Suprapubic skin (tissue), 4 donors: ENCODE measurements at regions not wholly inside any gene's neighbourhood (a gene's known extent, or its start where the extent isn't known, plus 50 kb on each side); places are given as distances from the start of the nearest gene placed in this dataset.

Experiments used
- DNase-seq, 2 donors: peaks; one replicate each; pipeline ENCODE4 v3.0.0-alpha.2; 2019; ENCODE audit warnings: low spot score in 2 of 2
- H3K27ac ChIP-seq: fragments of 200-600 bp; sonication (generic); one replicate; pipeline ENCODE4 v1.5.1; 2019
- H3K27me3 ChIP-seq: fragments of 200-600 bp; sonication (generic); one replicate; pipeline ENCODE4 v1.5.1; 2019
- H3K36me3 ChIP-seq: fragments of 200-600 bp; sonication (generic); one replicate; pipeline ENCODE4 v1.5.1; 2019
- H3K4me1 ChIP-seq: fragments of 200-600 bp; sonication (generic); one replicate; pipeline ENCODE4 v1.5.1; 2019
- H3K4me3 ChIP-seq: fragments of 200-600 bp; sonication (generic); one replicate; pipeline ENCODE4 v1.5.1; 2019; ENCODE audit warnings: mild to moderate bottlenecking
- H3K9me3 ChIP-seq: fragments of 200-600 bp; sonication (generic); one replicate; pipeline ENCODE4 v1.5.1; 2019
- CTCF ChIP-seq, 2 donors: fragments of 200-600 bp in 1 of 2; fragments of 450-650 bp in 1 of 2; sonication (generic) in 1 of 2; IDR thresholded peaks; one replicate each; pipeline ENCODE4 v1.5.1; 2016 to 2019; ENCODE audit warnings: antibody characterized with exemption in 2 of 2, mild to moderate bottlenecking in 1 of 2, moderate library complexity in 1 of 2
- EP300 ChIP-seq: sonication (generic); formaldehyde crosslinking; IDR thresholded peaks from one replicate; pipeline ENCODE4 v1.6.1; 2017; ENCODE audit warnings: antibody characterized with exemption
- POLR2A ChIP-seq, 2 donors: fragments of 450-650 bp; IDR thresholded peaks; one replicate each; pipeline ENCODE4 v1.6.1; 2017; ENCODE audit warnings: antibody characterized with exemption in 2 of 2, mild to moderate bottlenecking in 2 of 2, moderate library complexity in 2 of 2
- POLR2AphosphoS5 ChIP-seq, 3 donors: sonication (generic); formaldehyde crosslinking; IDR thresholded peaks; one replicate each; pipeline ENCODE4 v1.6.1; 2017; ENCODE audit warnings: antibody characterized with exemption in 3 of 3
- WGBS: methylation state at CpG from one replicate; pipeline ENCODE4 v1.1.5; 2018; 5-methylcytosine and 5-hydroxymethylcytosine counted together

DNA sequence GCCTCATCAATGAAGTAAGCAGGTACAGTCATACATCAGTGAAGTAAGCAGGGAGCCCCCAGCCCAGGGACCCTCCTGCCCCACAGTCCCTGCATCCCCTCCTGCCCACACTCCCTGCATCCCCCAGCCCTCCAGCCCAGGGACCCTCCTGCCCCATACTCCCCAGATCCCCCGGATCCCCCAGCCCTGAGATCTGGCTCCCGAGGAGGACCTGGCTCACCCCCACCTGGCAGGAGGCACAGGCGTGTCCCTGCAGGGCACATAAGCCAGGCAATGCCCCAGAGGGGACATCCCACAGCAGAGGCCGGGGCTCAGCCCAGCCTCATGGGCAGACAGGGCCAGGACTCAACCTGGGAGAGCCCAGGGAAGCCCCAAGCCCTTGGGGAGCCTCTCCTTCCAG, 53.6 kb upstream of the TPM4 start:
- TF ChIP-seq POLR2AphosphoS5 (IDR thresholded peaks at IDR 0.05) (no peak), CTCF (IDR thresholded peaks at IDR 0.05) (no peak), EP300 (no peak)
- no peak overlapping the region for H3K4me3 ChIP-seq
- peak in 1 of 2 donors; percentile 61 for DNase-seq
- peaks cover 6% of the 10 kb centered on the region for H3K27me3 ChIP-seq
- no peaks in the 10 kb centered on the region for H3K36me3 ChIP-seq
- WGBS: 41% methylated on average over 3 of the region's 4 CpGs
- H3K4me1 ChIP-seq: no peaks in the 10 kb centered on the region
- no peak overlapping the region for H3K27ac ChIP-seq
- H3K9me3 ChIP-seq: no peaks in the 10 kb centered on the region

DNA sequence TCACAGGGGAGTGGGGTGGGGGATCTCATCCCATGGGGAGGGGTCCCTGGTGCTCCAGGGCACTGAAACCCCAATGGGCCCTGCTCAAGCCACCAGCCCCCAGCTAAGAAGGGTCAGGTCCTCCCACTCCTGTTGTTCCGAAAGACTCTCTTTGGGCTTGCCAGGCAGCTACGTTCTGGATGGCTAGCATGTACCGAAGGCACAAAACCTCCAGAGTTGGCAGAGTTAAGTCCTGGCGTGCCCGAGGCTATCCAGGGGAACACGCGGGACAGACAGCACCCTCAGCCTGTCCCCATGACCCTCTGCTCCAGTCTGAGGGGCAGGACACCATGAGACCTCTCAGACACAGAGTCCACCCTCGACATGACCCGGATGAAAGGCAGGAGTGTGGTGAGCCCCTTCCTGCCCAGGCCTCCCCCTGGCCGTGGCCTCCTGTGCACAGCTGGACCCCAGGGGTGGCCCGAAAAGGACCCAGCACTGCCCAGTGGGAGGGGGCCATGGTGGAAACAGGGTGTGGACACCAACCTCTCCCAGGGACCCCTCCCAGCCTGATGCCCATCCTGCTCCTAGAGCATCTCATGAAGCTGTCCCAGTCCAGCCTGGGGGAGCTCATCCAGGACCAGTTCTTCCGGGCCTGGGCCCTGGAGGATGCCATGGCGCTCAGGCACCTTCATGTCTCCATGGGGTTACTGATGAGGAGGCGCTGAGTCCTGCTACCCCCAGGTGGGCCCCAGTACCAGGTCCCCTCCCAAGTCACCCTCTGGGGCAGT, 53.0 kb upstream of the TPM4 start:
- Histone ChIP-seq H3K9me3 (no peaks in the 10 kb centered on the region), H3K27ac (no peak overlapping the region), H3K4me3 (no peak overlapping the region), H3K27me3 (peaks cover 6% of the 10 kb centered on the region), H3K4me1 (no peaks in the 10 kb centered on the region), H3K36me3 (no peaks in the 10 kb centered on the region)
- no CpG with 5 or more reads among the region's 14 CpGs for WGBS
- peak in 1 of 2 donors; percentile 36 for DNase-seq
- TF ChIP-seq EP300: no peak
- no peak for TF ChIP-seq CTCF (IDR thresholded peaks at IDR 0.05)
- no peak for TF ChIP-seq POLR2A (IDR thresholded peaks at IDR 0.05)
- TF ChIP-seq POLR2AphosphoS5 (IDR thresholded peaks at IDR 0.05): no peak

DNA sequence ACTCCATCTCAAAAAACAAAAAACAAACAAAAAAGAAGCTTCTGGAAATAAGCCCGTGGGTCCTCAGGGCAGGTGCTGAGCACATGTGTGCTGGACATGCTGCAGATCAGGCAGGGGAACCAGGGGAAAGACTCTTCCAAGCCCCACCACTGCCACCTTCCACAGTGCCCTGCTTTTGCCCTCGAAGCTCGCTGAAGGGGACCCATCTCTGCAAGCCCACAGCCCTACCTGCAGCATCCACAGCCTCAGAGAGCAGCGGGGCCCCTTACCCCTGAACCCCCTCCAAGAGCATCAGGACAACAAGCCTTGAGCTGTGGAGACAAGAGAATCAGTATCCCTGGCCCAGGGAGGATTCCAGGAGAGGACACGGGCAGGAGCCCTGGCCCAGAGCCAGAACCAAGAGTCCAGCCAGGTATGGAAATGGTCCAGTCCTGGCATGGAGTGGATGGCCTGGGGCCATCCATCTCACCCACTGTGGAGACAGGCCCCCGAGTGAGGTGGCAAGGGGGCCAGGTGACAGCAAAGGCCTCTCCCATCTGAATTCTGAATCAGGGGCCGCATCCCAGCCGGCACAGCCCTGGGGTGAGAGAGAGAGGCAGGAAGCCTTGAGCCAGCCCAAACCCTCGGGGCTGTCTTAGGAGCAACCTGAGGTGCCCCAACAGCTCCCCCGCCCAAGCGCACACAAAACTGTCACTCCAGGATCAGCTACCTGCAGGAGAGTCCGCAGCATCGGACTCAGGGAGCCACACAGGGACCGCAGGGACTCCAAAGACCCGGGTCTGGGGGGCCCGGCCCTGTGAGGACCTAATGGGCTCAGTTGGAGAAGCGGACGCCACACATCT, 51.8 kb upstream of the TPM4 start:
- Histone ChIP-seq H3K27ac (no peak overlapping the region), H3K9me3 (no peaks in the 10 kb centered on the region), H3K4me1 (no peaks in the 10 kb centered on the region), H3K36me3 (no peaks in the 10 kb centered on the region), H3K4me3 (no peak overlapping the region), H3K27me3 (peaks cover 6% of the 10 kb centered on the region)
- 68% methylated on average over 5 of the region's 18 CpGs for WGBS
- TF ChIP-seq POLR2A (IDR thresholded peaks at IDR 0.05): no peak
- no peak for TF ChIP-seq CTCF (IDR thresholded peaks at IDR 0.05)
- TF ChIP-seq EP300: no peak
- DNase-seq: peak in 1 of 2 donors; percentile 30

DNA sequence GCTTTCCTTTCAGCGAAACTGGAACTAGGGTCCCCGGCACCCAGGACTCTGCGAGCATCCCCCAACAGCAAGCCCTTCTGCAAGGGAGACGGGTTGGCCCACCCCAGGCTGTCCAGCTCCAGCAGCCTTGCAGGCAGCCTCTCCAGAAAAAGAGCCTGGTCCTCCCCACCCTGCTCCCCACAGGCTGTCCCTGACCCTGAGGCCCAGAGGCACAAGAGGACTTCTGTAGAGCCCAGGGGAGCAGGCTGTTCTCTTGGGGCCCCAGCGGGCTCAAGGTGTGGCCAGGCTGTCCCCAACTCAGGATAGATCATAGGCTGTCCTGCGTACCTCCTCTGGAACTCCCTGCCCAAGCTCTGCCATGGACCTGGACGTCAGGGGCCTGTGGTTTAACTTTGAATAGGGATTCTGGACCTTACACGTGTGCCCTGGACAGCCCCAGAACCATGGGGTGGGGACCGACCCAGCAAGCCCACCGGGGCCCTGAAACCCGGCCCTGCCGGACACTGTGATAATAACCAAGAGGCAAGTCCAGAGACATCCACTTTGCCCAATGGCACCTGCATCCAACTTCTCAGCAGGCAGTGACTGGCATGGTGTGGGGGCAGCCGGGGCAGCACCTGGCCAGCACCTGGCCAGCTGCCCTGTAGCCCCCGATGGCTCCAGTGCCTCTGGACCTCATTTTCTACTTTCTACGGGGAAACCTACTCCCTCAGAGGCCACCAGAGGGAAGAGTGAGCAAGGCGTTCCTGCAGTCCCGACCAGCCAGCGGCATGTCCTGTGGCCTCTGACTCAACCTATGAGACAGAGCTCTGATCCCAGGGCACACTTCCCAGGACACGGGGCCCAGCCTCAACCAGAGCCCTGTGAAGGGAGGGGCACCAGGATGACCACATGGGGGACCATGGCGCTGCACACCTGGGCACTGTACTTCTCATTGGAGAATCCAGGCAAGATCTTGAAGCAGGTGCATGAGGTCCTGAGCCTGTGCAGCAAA, 50.9 kb upstream of the TPM4 start:
- no peaks in the 10 kb centered on the region for H3K4me1 ChIP-seq
- WGBS: 25% methylated on average over 5 of the region's 20 CpGs

More for the DNA sequence above, 50.9 kb upstream of the TPM4 start:
- Histone ChIP-seq H3K4me3 (no peak overlapping the region), H3K27ac (no peak overlapping the region), H3K9me3 (no peaks in the 10 kb centered on the region), H3K36me3 (no peaks in the 10 kb centered on the region), H3K27me3 (peaks cover 6% of the 10 kb centered on the region)
- TF ChIP-seq CTCF (IDR thresholded peaks at IDR 0.05): peak in 1 of 2 donors; percentile 27
- no peak for TF ChIP-seq EP300
- TF ChIP-seq POLR2A (IDR thresholded peaks at IDR 0.05): no peak
- TF ChIP-seq POLR2AphosphoS5 (IDR thresholded peaks at IDR 0.05): no peak
- DNase-seq: no peak
